Suppressor macrophage treated with lipopolysaccharide for 1 hour (primary cell): ENCODE measurements at regions not wholly inside any gene's neighbourhood (a gene's known extent, or its start where the extent isn't known, plus 50 kb on each side); places are given as distances from the start of the nearest gene placed in this dataset.

Source experiments
- DNase-seq, 3 donors: peaks; one replicate each; pipeline ENCODE4 v3.0.0-alpha.2; 2020 to 2022

DNA sequence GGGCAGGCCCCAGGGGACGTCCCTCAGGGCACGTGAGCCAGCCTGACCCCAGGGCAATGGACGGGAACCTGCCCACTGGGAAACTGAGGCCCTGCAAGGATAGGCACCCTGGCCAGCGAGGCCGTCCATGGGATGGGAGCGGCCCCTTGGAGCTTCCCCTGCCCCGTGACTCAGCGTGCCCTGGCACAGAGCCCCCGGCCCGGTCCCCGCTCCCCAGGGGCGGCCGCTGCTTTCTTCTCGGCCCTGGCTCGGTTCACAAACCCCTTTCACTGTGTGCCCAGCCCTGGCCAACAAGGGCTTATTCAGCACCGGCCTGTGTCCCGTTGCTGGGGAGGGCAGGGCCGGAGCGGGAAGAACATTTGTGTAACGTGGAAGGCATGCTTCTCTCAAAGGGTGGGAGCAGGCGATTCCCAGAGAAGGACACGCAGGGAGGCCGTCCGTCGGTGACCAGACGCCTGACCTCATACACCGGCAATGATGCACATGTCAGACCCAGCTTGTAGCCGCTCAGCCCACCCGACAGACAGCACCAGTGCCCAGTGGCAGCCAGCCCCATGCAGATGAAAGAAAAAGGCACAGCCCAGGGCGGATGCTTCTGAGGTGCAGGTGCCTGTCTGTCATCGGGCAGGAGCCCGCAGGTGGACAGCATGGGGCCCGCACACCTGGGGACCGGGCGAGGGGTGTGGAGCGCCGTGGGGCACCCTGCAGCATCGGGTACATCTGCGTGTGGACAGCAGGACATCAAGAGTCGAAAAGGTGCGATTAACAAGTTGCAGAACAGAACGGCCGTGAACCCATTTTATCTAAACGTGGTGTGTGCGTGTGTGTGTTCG lies 94.5 kb downstream of the PDGFA start:
- DNase-seq = no peak

DNA sequence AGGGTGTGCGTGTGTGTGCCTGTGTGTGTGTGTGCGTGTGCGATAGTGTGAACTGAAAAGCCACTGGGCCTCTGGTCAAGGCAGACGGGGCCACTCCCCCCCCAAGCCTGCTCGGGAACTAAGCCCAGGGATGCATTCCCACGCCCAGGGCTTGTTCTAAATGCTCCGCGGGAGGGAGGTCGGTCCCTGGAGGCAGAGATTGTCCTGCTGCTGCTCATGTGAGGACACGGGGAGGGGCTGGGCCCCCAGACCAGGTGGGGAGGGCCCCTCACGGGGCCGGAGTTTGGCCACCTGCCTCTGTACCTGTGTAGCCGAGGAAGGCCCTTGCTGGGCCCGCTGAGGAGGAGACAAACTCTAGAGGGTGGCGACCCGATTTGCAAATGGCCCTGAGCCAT lies 93.9 kb downstream of the PDGFA start:
- DNase-seq = no peak

DNA sequence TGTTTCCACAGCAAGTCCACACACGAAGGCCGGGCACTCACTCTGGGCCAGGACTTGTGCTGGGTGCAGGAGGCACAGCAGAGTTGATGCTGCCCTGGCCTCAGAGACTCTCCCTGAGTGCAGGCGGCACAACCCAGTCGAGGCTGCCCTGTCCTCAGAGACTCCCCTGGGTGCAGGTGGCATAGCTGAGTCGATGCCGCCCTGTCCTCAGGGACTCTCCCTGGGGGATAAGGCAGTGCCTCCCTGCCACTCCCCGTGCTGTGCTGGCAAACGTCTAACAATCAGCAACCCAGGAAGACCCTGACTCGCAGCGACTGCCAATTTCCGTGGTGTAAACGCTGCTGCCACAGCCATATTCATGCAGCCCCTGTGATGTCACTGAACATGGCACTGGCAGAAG lies 93.1 kb downstream of the PDGFA start:
- no peak for DNase-seq

DNA sequence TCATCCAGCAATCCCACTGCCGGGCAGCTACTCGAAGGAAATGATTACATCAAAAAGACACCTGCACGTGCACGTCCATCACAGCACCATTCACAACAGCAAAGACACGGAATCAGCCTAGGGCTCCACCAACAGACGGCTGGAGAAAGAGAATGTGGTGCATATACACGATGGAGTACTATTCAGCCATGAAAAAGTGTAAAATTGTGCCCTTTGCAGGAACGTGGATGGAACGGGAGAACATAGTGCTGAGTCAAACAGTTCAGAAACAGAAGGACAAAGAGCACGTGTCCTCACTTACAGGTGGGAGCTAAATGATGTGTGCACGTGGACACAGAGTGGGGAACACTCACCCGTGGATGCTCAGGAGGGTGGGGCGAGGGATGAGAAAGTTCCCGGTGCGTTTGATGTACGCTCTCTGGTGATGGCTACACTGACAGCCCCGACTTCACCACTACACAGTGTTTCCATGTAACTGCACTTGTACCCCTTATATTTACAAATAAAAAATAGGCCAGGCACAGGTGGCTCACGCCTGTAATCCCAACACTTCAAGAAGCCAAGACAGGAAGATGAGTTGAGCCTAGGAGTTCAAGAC lies 92.0 kb downstream of the PDGFA start:
- no peak for DNase-seq

DNA sequence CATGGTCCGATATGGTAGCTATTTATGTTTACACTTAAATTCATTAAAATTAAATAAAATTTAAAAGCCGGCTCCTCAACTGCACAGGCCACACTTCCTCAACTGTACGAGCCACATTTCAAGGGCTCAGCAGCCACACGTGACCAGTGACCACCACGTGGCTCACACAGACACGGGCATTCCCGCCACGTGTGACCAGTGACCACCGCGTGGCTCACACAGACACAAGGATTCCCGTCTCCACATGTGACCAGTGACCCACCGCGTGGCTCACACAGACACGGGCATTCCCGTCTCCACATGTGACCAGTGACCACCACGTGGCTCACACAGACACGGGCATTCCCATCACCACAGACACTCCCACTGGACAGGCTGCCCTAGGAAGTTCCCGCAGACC lies 91.3 kb downstream of the PDGFA start:
- DNase-seq = no peak

DNA sequence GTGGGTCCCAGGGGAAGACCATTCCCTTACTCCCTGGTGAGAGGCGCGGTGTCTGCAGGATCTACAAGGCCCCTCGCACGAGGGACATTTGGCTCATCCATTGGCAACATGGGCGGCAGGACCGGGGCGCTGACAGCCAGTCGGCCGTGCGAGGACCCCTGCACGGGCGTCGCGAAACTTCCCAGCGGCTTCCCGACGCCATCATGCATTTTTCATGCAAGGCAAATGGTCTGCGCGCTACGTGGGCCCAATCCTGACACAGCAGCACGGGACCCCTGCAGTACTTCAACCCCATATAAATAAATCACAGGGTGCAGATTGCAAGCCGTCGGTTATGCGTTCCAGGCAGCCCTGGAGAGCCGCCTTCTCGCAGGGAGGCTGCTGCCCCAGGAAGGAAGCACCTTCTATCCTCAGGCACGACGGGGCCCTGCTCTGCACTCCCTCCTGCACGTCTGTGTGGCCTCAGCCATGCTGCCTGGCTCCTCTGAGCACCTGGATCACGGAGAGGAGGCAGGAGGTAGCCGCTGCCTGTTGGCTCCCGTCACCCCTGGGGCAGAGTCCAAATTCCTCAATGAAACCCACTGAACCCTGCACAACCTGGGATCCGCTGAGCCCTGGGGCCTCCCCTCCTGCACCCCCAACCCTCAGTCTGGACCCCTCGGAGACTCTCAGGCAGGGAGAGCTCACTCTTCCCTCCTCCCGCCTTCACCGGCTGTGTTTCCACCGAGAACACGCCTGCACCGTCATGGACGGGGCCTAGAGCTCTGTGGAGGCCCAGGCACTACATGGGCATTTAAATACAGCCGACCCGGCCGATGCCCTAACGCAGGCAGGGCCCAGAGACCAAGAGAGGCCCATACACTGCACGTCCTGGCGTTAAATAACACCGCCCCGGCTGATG lies 90.5 kb downstream of the PDGFA start:
- no peak for DNase-seq

DNA sequence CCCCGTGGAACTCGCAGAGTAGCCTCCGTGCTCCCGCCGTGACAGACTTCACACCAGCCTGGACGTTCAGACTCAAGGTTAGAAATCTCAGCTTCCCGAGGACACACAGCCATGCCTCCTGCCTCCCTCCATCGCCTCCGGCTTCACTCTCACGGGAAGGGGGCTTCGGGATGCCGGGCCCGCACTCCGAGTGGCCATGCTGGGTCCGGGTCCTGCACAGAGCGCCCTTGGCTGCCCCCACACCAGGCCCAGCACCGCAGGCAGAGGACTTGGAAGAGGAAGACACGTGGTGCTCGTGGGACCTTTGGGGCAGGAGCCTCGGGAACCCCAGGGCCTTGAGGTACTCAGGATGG lies 89.8 kb downstream of the PDGFA start:
- DNase-seq = no peak

DNA sequence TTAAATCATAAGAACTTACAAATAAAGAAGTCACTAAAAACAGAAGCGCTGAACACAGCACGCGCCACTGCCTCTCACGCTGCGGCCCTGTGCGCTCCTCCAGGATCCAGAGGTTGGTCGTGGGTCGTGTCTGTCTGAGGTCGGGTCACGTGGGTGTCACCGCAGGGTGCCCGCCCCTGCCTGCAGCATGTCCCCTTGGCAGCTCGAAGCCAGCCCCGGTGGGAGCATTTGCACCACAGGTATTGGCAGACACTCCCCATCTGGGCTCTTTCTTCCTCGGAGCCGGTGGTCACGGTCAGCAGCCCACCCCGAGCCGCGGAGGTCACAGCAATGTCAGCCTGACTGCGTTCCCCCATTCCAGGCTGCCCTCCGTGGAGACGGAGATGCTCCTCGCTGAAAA lies 88.6 kb downstream of the PDGFA start:
- no peak for DNase-seq

DNA sequence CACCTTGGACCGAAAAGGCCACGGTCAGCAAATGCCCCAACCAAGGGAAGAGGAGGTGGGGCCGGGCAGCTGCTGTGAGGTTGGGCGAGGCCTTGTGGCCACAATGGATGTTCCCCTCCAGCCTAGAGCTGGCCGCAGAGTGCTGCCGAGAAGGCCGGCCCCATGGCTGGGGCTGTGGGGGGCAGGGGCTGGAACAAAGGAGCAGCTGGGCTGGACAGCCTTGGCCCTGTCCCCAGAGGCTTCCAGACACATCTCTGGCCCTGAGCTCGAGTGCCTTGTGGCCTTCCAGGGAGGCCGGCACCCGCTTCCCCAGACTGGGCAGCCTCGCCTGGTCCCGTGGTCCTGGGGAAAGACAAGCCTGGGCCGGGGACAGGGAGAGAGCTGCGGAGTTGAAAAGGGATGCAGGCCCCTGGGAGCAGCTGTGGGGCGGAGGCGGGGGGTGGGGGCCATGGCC lies 88.0 kb downstream of the PDGFA start:
- no peak for DNase-seq

DNA sequence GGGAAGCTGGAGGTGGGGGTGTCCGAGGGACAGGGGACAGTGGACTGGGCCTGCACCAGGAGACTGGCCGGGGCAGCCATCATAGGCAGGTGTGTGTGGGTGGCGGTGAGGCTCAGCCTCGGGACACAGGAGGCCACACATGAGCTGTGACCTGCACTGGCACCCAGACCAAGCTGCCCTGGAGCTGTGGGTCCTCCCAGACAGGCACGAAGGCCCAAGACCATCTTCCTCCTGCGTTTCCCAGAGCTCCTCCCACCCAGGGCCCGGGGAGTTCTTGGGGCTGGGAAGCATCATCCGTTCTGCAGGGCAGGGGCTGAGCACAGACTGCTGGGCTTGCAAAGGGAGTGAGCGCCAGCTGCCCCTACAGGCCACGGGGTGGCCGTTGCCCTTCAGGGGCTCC lies 87.4 kb downstream of the PDGFA start:
- DNase-seq = no peak

DNA sequence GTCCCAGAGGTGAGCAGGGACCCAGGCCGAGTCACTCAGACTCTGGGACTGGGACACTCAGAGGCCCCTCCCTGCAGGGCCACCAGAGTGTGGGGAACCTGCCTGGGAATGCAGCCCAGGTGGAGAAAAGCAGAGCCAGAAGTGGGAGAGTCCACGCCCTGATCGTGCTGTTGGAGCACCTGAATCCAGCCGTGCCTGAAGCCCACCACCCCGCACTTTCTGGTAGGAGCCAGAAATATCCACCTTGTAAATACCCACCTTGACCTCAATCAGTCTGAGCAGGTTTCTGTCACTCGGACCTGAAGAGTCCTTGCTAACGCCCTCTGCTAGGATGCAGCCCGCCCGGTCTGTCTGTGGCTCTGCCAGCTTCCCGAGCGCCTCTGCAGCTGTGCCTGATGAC lies 86.7 kb downstream of the PDGFA start:
- no peak for DNase-seq

DNA sequence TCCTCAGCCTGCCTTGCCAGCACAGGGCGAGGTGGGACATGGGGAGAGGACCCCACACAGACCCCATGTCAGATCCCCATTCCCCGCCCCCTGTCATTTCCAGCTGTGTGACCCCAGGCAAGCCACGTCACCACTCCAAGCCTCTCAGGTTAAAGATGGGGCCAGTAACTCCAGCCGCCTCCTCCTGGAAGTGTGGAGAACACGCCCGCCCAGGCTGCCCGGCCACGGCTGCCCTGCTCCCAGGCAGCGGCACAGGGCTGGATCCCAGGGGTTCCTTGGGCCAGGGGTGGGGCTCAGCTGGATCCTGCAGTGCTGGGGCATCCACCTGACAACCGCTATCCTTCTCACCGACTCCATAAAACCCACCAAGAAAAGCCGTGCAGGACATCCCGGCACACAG lies 86.1 kb downstream of the PDGFA start:
- no peak for DNase-seq

DNA sequence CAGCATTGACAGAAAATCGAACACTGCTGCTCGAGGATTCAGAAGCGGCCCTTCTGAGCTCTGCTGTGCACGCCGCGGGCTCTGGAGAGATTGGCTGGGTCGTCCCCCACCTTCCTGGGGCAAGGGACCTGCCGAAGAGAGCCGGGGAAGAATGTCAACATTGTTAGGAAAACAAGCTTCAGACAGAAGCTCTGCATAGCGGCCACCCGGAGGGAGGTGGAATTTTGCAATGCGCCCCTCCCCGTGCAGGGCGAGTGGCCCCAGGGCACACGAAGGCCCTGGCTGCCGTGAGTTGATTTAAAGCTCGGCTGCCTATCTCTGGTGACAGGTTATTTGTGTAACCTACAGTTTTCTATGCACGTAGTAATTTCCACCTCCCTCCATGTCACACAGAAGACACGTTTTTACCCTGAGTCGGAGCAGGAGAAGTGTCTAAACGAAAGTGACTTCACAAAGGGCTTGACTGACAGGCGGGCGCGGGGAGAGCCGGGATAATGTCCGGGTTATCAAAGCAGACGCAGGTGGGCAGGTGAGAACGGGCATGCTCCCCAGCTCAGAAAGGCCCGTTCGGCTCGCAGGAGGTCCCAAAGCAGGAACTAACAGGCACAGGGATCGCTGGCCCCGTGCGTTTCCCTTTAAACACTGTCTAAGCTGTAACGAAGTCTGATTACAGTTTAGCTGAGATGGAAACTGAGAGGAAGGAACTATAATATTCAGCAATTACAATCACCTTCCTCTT lies 84.6 kb downstream of the PDGFA start:
- DNase-seq = peak in 2 of 3 donors; percentile 31 to 33

DNA sequence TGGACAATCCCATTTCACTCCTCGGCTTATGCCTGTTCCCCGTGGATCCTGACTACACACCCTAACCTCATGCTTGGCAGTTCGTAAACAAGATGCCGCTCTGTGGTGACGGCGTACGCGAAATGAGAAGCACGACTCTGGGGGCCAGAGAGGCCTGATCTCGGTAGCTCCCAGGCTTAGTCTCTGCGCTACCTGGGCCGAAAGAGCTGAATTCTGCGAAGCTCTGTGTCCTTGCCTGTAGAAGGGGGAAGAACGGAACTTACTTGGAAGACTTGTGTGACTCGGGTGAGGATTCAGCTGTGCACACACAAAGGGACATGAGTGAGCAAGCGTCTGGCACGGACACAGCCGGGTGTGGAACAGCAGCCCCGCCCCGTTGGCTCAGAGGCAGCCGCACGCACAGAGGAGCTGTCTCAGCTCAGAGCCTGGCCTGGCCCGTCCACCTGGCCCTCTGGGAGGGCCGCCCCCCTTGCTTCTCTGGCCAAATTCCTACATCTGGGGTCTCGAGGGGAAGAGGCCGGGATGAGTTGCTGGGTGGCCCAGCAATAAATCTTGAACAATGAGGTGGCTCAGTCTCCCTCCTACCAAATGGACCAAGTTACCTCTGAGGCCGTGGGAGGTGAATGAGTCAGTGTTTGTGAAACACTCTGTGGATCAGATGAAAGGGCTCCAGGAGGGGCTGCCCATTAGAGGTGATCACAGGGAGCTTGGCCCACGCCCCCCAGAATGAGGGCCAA lies 83.8 kb downstream of the PDGFA start:
- DNase-seq = peak in 2 of 3 donors; percentile 26 to 41

DNA sequence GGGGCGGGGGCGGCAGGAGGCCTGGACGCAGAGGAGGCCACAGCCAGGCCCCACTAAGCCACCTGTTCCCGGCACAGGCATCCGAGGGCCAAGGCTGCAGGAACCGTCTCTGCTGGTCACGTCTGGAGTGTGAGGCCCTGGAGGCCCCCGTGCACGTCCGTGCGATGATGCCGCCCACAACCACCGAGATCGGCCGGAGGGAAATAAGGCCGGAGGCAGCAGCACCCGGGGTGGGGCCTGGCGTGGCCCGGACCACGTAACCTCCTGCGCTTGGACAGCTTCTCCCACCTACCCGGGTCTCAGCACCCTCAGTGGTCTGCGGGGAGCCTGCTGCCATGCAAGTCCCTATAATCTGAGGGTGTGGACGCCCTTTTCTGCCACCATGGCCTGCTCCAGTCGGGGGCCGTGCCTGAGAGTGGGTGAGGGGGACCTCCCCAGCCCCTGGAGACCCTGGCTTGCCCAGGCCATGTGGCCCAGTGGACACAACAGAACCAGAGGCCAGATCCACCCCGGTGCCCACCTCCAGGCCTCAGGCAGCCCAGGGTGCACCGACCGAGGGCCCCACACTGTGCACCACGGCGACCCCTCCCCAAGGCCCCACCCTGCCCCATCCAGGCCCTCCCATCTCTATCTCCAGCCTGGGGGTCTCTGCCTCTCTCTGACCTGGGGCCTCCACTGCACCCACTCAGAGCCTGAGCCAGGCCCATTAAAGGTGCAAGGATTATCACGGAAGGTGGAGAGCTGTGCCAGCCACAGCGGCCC lies 83.1 kb downstream of the PDGFA start:
- DNase-seq = no peak

DNA sequence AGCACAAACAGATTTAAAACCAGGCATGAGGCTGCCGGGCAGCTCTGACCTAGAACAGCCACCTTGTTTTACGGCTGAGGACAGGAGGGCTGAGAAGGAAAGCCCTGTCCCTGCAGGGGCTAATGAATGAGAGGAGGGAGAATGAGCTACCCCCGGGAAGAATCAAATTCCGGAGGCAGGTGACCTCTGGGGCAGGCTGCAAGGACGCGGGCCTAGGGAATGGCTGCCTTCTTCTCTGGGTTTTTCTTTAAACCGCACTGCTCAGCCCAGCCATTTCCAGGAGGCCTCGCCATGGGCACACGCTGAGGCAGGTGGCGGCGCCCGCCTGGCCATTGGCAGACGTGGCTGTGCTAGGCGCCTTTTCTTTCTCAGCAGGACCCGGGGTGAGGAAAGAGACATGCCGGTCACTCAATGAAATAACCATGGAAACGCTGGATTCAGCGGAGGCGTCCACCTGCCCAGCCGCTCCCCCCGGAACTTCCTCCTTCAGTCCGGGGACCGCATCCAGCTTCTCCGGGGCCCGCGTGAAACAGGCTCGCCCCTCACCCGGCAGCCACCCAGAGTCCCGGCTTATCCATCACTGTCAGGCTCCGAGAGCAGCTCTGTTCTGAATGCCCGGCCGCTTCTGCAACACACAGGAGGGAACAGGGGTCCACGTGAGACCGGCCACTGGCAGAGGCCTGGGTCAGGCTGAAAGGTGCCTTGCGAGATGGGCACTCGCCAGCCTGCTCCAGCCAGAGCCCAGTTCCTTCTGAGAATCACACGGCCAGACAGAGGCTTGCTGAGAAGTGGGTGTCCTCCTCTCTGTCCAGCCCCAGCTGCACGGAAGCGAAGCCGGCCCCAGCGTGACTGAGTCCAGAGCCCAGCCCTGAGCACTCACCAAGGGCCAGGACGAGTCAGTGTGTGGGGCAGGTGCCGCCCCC lies 82.1 kb downstream of the PDGFA start:
- DNase-seq = no peak

DNA sequence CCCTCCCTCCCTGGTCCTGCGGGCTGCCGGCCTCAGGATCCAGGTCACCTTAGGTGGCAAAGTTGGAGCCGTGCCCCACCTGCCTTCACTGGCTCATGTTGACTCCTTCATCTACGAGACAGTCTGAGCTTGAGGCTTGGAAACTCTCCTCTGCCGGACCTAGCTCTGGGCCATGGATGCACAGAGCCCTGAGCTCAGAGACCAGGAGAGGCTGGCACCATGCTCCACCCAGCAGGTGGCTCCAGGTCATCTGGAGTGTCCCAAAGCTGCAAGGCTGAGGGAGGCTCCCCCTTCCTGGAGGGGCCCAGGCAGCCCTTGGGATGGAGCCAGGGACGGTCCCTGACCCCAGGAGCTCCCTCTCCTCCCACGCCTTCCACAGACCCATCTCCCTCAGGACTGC lies 81.3 kb downstream of the PDGFA start:
- DNase-seq = no peak

DNA sequence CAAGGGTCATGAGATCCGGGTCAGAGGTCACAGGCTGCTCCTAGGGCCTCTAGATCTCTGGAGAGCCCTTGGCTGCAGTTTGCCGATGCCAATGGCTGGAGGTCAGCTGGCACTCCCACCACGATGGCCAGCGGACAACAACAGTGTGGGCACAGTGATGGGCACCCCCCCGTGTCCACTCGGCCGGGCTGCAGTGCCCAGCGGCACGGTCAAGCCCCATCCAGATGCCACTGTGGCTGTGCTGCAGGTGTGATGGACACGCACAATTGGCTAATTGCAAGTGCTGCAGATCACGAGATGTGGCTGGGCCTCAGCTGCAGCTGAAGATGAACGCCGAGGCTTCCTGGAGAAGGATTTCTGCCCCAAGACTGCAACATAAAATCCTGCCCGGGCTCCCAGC lies 80.7 kb downstream of the PDGFA start:
- no peak for DNase-seq

DNA sequence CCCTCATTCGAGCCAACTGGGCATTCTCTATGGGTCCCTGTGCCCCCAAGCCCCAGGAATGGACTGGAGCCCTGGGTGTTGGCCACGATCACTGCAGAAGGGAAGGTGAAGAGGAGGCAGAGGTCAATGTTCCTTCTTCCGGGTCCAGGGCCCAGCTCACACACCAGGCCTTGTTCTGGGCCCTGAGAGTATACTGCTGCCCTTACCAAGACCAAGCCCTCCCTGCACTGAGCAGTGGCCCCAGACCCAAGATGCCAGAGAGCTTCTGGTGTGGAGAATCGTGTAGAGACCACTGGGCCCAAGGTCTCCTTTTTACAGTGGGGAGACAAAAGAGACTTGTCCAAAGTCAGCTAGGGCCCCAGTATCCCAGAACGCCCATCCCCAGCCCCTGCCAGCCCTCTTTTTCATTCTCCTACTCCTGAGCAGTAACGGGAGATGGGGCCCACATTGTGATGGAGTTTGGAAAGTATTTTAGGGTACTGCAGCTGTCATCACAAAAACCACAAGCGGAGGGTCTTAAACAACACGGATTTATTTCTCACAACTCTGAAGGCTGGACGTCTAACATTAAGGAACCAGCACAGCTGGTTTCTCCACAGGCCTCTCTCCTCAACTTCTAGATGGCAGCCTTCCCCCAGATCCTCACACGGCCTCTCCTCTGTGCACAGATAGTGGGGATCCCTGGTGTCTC lies 79.4 kb downstream of the PDGFA start:
- no peak for DNase-seq
